Uterus (tissue), 2 donors: ENCODE measurements at regions not wholly inside any gene's neighbourhood (a gene's known extent, or its start where the extent isn't known, plus 50 kb on each side); places are given as distances from the start of the nearest gene placed in this dataset.

Experiments used
- CTCF ChIP-seq, 4 experiments: fragments of 200-600 bp in 2 of 4; fragments of 450-650 bp in 2 of 4; sonication (generic) in 2 of 4; IDR thresholded peaks; one replicate each; pipeline ENCODE4 v1.5.1; 2016 to 2019; ENCODE audit warnings: antibody characterized with exemption in 4 of 4, mild to moderate bottlenecking in 2 of 4, moderate library complexity in 1 of 4
- POLR2A ChIP-seq, 2 donors: fragments of 450-650 bp; IDR thresholded peaks; one replicate each; pipeline ENCODE4 v1.6.1; 2016; ENCODE audit warnings: antibody characterized with exemption in 2 of 2, mild to moderate bottlenecking in 1 of 2, moderate library complexity in 1 of 2

- TF ChIP-seq CTCF (IDR thresholded peaks at IDR 0.05): no peak
- no peak for TF ChIP-seq POLR2A (IDR thresholded peaks at IDR 0.05)
Measured at GRCh38 chr15:77724715-77725114, 92.0 kb upstream of the LINGO1 start.
